ENCODE measurements at regions not wholly inside any gene's neighbourhood (a gene's known extent, or its start where the extent isn't known, plus 50 kb on each side); places are given as distances from the start of the nearest gene placed in this dataset.
"Not testable (repeated sequence)": the region's sequence is repeated elsewhere in the genome, so short reads cannot be mapped to it uniquely, and the experiment has no call there.

DNA sequence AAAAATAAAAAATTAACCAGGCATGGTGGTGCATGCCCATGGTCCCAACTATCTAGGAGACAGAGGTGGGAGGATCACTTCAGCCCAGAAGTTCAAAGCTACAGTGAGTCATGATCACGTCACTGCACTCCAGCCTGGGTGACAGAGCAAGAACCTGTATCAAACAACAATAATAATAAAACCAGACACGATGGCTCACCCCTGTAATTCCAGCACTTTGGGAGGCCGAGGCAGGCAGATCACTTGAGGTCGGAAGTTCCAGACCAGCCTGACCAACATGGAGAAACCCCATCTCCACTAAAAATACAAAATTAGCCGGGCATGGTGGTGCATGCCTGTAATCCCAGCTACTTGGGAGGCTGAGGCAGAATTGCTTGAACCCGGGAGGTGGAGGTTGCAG lies 159.4 kb downstream of the SKIDA1 start:
- TF ChIP-seq CTCF, POLR2A (IDR thresholded peaks at IDR 0.05): not testable (repeated sequence)
